ENCODE measurements at regions not wholly inside any gene's neighbourhood (a gene's known extent, or its start where the extent isn't known, plus 50 kb on each side); places are given as distances from the start of the nearest gene placed in this dataset.

DNA sequence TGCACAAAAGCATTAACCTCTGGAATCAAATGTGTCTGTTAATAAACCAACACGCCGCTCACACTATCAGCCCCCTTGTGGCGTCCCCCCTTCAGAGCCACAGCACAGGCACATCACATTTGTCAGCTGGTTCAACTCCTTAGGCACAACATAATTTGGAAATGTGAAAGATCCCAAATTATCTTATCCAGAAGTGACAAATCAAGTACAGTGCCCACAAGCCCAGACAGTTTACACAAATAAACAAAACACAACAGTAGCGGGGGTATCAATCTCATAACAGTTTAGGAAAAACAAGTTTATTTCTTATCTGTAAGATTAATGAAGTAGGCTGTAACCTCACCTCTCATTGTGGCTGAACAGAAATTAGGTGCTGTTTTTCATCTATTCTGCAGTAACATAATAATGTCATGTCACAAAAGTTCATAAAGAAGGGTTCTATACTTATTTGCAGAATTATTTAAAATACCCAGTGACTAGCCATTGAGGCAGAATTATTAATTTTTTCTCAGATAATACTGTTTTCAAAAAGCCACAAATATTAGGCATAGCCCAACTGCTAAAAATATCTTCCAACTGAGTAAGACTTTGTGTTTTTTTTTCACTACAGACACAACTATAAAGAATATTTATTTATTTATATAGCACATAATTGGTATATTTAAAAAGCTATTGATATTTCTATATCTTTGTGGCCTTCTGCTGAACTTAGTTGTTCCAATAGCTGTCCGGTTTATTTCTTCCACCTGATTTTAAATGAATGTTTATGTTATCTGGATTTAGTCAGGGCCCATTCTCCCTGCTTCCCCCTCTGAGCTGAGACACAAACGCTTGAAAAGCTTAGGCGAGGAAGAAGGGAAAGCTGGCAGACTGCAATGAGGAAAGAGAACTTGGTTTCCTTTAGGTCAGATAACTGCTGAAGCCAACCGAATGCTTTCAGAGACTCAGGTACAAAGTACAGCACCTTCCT is 214.7 kb downstream of the QDPR start:
- no peak for DNase-seq (ENCODE audit: low read depth in 2 of 2)

DNA sequence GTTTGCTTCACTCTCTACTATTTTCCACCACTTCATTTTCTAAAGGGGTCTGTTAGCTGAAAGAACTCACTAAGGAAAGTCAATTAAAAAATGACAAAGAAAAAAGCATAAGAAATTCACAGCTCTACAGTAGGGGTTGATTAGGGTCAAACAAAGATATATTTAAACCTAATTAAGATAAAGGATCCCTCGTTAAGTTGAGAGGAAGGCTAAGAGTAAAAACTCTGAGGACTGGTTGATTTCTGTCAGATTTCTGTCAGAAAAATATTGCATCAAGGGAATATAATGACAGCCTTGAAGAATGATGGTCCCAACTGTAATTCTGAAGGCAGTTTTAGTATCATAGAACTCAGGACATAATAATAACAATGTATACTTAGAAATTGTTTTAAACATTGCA is 218.0 kb downstream of the QDPR start:
- no peak for DNase-seq (ENCODE audit: low read depth in 2 of 2)

DNA sequence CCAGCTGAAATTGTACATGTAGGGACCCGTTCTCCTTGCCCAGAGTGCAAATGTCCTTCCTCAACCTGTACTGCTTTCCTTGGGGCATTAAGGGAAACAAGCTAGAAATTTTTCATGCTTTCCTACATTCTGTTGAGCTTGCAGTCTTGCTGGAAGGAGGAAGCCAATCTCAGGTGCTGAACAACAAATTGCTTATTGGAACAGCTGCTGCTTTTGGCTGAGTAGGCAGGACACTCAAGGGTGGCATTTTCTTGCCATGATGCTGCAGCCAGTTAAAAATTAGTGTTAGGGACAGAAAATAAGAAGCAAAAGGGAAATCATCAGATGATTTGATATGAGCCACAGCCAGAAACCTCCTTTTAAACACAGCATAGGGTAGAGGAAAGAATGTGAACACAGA is 223.7 kb downstream of the QDPR start:
- DNase-seq (ENCODE audit: low read depth in 2 of 2) = no peak

DNA sequence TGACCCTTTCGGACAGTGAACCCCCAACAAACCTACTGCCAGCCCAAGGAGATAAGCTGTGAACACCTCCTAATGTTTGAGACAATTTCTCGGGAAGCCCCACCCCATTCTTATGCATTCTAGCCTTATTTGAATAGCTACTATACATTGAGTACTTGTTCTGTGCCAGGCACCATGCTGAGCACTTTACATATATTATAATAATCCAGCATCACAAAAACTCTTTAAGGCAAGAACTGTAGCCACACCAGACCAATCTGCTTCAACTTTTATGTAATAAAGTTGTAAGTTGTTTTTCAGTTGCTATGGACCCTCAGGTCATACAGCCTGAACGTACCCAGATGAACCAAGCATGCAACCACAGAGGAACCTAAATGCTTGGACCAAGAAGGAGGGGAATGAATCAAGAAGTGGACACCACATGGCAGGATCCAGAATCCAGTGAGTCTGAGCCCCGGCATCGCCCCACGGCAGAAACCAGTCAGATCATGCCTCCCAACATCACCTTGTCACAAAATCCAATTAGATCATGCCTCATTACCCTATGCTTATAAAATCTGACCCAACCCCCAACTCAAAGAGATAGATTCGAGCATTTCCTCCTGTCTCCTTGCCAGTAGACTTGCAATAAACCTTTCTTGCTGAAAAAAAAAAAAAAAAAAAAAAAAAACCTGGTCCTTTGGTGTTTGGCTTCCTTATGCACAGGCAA is 225.0 kb downstream of the QDPR start:
- no peak for DNase-seq (ENCODE audit: low read depth in 2 of 2)

DNA sequence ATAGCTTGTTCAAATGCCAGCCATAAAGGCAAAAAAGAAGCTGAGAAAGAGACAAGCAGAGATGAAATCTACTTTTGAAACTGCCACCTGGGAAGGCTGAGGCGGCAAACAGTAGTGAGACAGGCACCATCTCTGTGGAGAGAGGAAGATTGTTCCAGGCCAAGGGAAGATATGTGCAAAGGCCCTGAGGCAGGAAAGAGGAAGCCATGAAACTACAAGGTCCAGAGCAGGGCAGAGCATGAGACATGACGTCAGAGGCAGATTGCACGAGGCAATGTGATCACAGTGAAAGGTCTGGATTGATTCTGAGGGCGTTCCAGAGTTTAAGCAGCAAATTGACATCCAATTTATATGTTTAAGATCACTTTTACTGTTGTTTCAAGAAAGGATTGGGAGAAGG is 226.1 kb downstream of the QDPR start:
- no peak for DNase-seq (ENCODE audit: low read depth in 2 of 2)

DNA sequence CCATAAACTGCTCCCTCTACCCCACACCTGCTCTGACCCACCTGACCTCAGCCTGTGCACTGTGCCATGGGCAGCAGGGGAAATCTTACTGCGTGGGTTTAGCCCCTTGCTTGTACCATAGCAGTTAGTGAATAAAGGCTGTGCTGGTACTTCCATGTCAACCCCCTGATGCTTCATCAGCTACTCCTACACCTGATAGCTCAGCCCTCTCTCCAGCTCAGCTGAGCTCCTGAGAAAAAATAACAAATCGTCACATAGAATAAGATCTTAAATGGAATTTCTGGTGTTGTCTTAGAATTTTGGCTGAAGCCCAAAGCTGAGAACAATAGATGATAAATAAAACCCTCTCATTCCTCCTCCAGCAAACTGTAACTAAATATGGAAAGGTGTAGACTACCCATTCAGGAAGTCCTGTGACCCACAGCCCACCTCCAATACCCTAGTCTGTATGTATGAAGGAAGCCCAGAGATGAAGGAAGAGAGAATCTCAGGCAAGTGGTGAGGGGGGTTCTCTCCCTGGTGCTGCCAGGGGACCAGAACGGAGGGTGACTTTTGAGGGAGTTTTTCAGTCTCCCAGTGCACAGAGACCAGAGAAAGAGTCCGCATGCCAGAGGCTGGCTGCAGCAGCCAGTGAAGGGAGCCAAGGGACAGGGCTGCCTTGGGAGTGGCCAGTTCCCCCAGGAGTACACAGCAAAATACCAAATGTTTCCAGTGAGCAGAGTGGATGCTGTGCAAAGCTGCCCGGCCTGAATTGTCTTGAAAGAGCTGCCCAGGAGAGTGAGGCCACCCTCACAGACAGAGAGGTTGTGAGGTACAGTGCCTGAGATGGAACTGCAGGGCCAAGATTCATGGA is 227.3 kb downstream of the QDPR start:
- no peak for DNase-seq (ENCODE audit: low read depth in 2 of 2)

DNA sequence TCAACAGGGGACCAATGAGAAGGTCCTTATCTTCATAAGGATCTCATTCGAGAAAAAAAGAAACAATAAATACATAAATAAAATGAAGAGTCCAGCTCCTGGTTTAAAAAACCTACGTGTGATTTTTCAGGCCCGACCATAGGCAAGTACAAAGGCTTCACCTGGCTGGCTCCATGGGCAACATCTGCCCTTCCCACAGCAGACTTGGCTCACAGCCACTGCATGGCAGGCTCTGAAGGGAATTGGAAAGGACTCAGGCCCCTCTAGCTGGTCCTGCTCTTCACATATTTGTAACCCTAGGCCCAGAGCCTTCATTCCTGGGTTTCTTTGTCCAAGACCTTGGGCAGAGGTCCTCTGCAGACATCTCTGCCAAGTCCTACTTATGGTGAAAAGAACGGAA is 228.1 kb downstream of the QDPR start:
- DNase-seq (ENCODE audit: low read depth in 2 of 2) = no peak

DNA sequence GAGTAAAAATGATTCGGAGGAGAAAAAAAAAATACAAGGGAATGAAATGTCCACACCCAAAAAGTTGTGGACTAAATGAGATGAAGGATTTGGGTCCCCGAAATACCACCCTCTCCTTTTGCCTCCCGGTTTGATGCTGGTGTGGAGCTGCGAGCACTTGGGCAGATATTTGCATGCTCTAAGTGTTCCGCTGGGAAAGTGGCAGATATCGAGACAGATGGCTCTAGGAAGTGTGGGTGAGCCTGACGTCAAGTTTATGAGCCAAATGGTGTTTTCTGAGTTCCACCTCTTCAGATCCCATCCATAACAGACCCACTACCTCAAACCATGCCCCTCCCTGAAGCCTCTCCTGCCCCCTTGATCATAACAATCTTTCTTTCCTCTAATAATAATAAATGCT is 228.6 kb downstream of the QDPR start:
- no peak for DNase-seq (ENCODE audit: low read depth in 2 of 2)

DNA sequence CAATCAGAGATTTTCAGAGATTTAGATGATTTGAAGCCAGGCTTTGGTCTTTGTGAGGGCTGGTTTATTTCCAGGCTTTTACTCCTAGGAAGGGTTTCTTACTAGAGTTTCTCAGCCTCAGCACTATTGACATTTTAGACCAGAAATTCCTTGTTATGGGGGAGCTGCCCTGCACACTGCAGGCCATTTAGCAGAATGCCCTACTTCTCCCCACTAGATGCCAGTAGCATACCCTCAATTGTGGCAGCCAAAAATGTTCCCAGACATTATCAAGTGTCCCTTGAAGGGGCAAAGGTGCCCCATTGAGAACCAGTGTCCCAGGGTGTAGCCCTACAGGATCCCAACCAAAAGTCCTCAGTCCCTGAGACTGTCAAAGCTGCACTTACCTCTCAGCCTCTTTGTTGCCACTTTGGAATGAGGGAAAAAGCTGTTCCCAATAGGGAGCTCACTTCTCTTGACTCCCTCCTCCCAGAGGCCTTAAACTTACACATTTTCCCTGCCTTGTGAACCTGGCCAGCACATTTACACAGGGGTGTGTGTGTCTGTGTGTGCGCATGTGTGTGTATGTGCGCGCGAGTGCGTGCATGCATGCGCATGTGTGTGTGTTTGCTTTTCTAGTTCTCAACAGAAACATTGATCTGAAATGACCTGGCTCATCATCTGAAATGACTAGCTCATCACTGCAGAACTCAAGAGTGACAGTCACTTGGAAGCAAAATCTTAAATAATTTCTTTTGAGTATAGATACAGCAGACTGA is 231.4 kb downstream of the QDPR start:
- DNase-seq (ENCODE audit: low read depth in 2 of 2) = no peak

DNA sequence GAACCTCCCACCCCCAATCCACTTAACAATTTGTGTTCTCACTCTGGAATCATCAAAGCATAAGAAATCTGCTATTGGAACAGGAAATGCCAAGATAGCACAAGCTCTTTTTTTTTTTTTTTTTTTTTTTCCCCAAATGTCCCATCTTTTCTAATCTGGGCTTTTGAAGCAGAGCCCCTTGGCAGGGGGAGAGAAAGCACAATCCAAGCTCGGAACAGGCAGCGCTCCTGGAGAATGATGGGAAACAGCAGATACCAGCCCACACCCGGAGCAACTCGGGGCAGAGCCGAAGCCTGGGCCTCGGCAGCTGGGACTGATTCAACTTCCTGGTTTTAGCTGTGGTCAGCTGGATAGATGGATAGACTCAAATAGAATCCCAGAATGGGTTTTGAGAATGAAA is 235.1 kb downstream of the QDPR start:
- DNase-seq (ENCODE audit: low read depth in 2 of 2) = peak; percentile 10 to 12

DNA sequence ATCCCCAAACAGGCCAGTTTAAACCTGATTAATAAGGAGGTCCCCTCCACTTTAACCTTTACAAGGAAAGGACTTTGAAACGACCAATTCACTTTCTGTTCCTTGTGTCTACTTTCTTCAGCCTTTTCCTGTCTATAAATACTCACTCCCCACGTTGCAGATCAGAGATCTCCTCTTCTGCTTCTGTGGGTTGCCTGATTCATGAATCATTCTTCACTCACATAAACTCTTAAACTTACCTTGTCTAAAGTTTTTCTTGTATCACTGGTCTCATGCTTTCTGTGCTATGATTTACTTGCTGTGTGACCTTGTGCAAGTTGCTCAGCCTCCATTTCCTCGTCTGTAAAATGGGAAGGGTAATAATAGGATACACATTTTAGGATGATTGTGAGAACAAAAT is 236.1 kb downstream of the QDPR start:
- no peak for DNase-seq (ENCODE audit: low read depth in 2 of 2)

DNA sequence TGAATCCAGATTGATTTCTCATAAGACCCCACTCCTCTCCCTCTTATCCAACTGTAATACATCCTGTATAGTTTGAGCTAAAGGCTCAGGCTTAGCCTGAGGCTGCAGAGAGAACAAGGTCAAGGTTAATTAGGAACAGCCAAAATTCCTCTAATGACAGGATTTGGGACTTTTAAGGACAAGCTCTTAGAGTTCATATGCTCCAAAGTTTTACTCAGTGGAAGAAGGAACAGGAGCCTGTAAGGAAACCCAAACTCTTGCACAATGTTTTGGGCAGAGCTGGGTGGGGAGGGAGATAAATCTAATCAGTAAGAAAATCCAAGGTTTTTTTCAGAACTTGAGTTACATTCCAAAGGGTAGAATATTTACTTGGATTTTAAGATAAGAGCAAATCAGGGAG is 238.8 kb downstream of the QDPR start:
- DNase-seq (ENCODE audit: low read depth in 2 of 2) = no peak

DNA sequence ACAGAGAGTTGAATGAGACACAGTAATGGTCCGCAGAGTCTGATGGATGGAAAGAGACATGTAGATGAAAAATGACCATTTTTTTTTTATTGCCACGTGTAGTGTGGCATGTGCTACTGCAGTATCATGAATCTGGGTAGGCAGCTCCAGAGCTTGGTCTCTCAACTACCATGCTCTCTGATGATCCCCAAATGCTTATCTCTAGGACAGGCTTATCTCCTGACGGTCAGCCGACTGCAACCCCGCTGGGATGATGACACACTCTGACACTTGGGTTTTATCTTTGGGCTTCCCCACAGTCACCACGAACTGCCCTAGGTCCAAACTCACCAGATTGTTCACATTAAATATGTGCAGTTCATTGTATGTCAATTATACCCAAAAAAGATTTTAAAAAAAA is 239.7 kb downstream of the QDPR start:
- DNase-seq (ENCODE audit: low read depth in 2 of 2) = no peak

DNA sequence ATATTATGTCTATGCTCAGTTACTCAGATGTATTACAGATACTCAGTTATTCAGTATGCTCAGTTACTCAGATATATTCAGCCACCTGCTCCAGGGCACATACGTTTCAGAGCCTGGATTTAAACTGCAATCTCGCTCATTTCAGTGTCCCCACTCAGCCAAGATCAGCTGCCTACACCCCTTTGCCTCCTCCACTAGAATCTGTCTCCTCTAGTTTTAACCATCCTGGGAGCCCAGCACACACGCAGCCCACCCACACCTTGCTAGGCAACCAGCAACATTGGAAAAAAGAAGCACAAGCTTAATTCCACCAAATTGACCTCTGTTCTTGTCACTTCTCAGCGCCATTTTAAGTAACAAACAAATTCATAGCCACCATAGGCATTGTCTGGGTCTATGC is 246.2 kb downstream of the QDPR start:
- no peak for DNase-seq (ENCODE audit: low read depth in 2 of 2)

DNA sequence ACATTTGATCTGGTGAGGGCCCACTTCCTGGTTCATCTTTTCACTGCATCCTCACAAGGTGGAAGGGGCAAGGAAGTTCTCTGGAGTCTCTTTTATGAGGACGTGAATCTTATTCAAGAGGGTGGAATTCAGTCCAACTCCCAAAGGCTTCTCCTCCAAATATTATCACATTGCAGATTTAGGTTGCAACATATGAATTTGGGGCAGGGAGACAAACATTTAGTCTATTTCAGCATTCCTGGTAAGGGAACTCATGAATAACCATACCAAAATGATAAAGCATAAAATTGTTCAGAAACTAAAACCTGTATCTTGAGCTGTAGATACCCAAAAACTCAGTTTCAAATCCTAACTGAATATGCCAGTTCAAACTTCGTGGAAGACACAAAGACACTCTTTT is 246.8 kb downstream of the QDPR start:
- peak in 1 of 2 experiments; percentile 3 for DNase-seq (ENCODE audit: low read depth in 2 of 2)

DNA sequence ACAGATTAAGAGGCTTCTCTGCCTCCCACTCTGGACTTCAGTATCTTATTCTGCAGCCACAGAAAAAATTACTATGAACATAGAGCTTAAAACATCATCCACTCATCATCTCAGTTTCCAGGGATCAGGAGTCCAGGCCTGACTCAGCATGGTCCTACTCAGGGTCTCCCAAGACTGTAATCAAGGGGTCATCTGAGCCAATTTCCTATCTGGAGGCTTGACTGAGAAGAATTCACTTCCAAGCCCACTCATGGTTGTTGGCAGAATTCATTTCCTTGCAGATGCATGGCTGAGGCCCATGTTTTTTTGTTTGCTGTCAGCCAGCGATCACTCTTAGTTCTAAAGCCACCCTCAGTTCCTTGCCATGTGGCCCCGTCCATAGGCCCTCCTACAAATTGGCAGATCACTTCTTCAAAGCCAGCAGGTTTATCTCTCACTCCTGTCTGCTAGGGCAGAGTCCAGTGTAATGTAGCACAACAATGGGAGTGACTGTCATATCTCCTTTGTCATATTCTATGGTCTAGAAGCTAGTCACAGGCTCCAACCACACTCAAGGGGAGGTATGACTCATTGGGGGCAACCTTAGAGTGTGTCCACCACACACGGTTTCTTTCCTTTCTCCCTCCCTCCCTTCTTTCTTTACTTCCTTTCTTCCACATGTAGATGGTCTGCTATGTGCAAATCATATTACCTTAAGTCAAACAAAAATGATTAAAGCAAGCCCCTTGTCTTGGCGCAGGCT is 251.6 kb downstream of the QDPR start:
- DNase-seq (ENCODE audit: low read depth in 2 of 2) = no peak

DNA sequence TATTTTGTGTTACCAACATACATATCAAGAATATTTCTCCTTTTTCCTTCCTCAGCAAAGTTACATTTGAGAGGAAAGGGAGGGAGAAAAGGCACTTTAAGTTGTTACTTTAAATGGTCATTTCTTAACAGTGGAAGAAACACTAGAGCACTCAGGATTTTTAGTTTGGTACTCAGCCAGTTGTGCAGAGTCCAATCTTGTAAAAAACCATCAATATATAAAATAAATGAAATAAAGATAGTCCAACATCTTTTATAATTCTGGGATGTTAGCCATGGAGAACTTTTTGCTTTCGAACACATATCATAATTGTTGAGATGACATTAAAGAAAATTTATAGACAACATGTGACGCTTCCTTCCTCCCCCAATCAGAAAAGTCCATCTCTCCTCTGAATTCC is 253.8 kb downstream of the QDPR start:
- DNase-seq (ENCODE audit: low read depth in 2 of 2) = no peak

DNA sequence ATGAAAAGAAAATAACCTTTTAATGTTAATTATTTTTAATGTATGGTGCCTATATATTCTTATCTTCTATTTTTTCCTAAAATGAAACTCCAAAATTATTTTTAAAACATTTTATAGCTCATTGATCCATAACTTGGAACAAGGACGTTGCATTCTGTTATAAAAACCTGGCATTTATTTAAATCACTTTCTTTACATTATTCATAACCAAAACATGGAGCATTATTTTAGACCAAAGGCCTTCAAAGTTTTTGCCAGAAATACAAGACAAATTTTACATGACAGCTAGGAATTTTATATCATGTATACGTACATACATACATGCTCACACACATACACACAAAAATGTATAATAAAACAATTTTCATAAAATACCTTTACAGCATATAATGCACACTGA is 259.8 kb downstream of the QDPR start:
- DNase-seq (ENCODE audit: low read depth in 2 of 2) = no peak

DNA sequence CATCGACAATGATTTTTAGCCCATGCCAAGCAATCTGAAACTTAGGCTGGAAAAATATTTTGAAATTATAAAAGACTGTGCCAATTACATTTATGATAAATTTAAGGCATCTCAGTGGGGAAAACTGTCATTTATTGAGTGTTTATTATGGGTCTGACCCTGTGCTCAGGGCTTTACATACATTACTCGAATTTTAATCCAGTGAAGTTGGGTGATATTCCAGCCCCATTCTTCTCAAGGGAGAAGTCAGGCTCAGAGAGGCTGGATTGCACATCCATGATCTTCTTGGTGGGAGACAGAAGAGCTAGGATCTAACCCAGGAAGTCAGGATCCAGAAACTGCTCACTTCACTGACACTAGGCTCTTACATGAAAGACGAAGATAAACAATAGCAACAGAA is 260.8 kb downstream of the QDPR start:
- no peak for DNase-seq (ENCODE audit: low read depth in 2 of 2)

DNA sequence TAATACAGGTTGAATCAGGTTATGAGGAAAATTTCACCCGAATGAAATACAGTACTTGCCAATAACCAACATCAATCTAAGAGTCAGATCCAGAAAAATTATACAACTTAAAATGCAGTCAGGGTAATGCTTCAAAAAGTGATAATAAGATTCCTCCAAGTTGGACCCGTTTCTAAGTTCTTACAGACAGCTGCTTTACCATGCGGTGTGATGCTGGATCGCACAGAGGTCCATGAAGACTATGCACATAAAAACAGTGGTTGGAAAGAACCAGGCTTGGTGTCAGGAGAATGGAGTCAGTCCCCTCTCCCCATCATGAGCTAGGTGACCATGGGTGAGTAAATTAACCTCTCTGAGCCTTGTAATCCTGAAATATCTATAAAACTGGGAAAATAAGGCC is 261.3 kb downstream of the QDPR start:
- DNase-seq (ENCODE audit: low read depth in 2 of 2) = no peak

DNA sequence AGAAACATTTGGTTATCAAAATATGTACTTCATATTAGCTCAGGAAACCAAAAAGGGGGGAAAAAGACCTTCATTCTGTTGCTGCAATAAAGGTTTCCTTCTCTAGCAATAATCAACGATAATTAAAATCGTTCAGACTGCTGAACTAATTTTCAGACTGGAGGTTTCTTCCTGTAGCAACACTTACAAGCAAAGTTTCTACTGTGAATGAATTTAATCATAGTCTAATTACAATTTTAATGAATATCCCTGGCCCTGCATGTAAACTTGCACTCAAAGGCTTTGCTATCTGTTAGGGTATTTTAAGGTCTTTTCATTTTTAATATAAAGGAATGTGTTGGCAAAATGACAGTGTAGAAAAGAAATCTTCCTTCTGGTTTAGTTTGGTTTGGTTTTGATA is 265.2 kb downstream of the QDPR start:
- DNase-seq (ENCODE audit: low read depth in 2 of 2) = no peak
